MV-4-11 (cell line): ENCODE measurements at regions not wholly inside any gene's neighbourhood (a gene's known extent, or its start where the extent isn't known, plus 50 kb on each side); places are given as distances from the start of the nearest gene placed in this dataset.

Experiments
- DNase-seq: peaks from one replicate; lab custom pipeline; 2025; lab: John Stamatoyannopoulos, UW

DNA sequence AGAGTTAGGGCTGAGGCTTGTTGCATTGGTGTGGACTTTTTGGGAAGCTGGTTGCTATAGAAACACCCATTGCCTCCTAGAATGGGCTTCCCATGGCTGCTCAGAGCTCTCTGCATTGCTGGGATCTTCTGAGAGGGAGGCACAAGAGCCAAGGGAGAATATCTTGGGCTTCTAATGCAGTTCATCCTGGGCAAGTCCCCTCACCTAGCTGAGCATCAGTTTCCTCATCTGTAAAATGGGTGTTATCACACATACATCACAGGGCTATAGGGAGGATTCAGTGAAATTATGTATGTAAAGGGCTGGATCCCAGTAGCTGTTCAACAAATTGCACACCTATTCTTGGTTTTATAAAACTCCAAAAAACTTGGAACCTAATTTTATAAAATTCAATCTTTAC, 106.1 kb upstream of the ALDH1B1 start:
- DNase-seq = no peak

DNA sequence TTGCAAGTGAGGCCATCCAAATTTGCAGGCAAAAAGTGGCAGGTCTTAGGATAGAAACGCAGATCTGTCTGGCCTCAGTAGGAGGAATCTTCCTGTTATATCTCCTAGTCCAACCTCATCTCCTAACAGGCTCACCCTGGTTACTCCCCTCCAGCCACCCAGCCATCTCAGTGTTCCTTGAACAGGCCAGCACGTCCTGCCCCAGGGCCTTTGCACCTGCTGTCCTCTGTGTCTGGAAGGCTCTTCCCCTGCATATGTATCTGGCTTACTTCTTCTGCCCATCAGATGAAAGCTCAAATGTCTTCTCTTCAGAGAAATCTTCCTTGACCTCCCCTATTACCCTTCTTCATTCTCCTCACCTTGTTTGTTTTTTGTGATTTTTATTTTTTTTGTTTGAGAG, 107.3 kb upstream of the ALDH1B1 start:
- no peak for DNase-seq

DNA sequence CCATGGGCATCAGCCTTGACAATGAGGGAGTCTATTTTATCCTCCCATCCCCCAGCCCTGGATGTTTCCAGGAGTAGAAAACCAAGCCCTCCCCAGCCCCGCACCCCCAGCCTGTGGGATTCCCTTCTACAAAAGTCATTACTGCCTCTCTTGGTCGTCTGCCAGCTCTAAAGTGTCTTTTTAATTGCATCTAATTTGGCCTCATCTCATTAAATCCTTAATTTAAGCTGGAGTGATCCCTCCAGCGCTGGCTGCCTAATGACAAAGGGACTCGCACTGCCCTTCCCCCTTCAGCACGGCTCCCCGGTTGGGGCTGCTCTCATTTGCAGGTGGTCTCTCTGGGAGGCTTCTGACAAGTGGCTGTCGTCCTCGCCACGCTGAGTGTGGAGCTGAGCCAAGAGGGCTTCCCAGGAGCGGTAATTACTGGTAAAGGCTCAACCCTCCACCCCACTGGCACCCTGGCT, 107.9 kb upstream of the ALDH1B1 start:
- DNase-seq = no peak

DNA sequence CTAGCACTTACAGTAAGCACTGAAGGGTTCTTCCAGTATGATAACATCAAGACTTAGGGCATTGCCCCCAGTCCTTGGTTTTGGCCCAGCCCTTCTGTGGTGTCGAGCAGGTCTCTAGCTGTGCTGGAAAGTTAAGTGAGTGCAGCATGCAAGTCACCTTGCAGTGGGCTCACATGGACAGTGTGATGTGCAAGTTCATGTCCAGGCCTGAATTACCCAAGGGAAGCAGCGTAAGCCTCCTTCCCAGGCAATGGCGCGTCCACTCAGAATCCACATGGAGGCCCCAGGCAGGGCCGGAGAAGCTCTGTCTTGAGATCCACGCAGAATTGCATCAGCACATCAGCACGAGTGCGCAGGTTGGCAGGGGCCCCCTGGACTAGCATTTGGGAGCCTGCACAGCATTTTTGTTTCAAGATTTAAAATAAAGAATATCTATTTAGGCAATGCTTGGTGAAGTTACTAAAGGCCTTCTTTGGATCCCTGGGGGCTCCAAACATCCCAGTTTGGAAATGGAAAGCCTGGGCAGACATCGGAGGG, 108.4 kb upstream of the ALDH1B1 start:
- DNase-seq = no peak

DNA sequence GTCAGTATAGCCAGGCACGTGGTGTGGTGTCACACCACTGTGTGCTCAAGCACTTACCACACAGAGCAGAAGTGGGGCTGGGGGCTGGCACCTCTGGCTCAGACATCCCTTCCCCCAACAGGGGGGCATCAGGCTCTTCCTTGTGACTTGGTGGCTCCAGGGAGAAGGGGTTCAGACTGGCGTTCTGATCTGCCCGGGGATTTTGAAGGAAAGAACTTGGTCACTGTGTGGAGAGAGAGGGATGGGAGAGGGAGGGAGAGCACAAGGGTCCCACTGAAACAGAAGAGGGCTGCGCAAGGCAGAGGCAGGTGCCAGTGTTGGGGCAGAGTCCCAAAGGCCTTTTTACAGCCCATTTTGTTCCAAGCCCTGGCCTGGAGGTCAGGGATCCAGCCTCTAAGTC, 109.7 kb upstream of the ALDH1B1 start:
- DNase-seq = no peak

DNA sequence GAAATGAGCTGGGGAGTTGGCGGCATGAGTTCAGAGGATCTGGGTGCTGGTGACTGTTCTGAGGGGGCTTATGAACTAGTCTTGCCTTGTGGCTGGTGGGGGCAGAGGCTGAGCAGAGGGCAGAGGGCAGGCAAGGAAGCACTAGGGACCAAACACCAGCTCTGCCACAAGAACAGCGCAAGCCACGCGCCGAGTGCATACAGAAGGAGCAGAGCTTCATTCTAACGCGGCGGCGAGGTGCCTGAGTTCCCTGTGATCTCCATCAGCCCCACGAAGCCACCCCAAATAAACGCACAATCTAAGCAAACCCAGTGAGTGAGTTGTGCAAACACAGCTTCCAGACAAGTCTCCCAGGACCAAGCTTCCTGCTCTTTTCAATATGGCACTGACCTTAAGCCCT, 110.6 kb upstream of the ALDH1B1 start:
- no peak for DNase-seq

DNA sequence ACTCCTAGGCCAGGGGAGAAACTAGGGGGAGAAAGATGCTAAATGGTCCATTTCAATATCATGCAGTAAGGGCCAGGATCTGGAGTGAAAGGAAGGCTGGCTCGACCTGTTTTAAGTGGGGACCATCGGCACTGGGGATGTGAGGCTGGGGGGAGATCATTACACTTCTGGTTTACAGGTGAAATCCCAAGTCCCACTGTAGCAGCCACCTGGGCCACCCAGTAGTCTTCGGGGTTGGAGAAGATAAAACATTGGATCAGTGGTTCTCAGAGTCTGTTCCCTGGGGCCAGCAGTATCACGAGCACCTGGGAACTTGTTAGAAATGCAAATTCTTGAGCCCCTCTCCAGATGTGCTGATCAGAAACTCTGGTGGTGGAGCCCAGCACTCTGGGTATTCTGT, 111.3 kb upstream of the ALDH1B1 start:
- no peak for DNase-seq

DNA sequence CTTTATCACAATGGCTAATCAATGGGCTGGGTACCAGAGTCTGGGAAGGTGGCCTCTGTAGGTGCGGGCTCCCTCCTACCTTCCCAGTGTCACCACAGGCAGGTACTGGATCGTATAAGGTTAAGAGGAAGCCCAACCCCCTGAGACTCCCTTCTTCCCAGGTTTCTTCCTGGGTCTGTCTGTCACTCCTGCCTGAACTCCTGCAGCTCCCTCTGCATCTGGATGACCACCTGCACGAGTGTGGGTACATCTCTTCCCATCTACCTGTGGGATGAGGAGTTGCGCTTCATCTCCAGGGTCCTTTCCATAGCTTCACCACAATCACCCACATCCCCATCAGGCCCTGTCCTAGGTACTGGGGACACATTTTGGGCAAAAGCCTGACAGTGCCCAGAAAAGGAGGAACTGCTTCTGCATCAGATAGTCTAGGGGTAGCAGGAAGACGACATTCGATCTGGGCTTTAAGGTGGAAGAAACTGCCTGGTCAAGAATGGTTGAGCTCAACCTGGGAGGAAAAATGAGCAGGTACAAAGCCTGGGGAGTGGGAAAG, 112.2 kb upstream of the ALDH1B1 start:
- DNase-seq = no peak

DNA sequence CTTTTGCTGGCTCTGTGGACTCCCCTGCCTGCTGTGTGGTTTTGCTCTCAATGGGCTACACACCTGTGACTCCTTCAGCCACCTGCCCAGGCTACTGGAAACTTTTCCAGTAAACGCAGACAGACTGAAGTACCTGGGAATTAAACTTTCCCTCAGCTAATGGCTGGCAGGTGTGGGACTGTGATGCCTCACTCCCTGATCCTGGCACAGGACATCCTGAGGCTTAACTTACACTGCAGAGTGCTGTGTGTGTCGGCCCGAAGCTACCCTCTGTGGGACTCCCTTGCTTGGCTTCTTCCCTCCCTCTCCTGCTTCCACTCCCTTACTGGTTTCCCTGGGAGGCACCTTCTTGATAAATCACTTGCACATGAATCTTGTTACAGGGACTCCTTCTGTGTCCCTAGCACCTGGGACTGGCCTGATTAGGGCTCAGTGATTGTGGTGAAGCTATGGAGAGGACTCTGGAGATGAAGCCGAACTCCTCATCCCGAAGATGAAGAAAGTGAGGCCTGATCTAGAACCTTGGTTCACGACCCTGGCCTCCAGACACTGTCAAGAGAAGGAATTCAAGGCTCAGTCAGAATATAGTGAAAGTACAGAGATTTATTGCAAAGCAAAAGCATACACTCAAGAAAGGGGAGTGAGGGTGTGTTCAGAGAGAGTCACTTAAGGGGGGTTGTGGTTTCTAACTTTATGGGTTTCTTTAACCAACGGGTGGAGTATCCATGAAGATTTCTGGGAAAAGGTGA, 113.4 kb upstream of the ALDH1B1 start:
- DNase-seq = no peak

DNA sequence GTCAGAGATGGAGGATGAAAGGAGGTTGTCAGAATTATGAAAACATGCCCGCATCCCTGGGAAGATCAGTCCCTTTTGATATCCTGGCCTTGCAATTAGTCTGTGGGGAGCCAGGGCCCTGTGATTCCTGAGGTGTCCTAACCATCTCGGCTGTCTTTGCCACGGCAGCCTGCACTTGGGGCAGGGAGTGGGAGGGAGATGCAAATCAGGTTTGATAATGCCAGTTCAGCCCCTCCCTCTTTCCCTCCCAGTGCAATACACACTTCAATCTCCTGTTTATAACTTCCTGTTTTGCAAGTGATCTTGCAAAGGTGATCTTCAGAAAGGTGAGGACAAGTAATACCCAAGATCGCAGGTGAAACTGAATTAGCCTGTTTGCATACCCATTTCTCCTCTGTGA, 114.0 kb upstream of the ALDH1B1 start:
- no peak for DNase-seq

DNA sequence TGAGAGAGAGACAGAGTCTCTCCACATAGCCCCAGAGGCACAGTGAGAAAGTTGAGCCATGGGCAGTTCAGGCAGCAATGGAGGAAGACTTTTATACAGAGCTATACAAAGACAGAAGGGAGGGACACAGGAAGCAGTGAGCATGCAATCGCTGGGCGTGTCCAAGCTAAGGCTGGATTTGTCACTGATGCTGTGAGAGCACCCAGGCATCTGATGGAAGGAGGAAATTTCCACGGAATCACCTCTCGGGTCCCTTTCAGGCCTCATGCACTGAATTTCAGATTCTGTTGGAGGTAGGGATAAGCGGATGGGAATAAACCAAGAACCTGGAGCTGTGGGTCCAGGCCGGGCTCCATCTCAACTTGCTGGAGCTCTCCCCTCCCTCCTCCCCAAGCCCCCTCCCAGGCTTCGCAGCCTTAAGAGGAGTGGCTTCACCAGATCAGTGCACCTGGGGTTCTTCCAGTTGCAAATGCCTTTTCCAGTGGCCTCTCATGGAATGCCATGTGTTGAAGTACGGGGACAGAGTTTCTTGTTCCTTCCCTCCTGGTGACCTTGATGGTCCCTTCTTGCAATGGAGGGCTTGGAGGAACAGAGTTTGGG, 114.8 kb upstream of the ALDH1B1 start:
- DNase-seq = no peak

DNA sequence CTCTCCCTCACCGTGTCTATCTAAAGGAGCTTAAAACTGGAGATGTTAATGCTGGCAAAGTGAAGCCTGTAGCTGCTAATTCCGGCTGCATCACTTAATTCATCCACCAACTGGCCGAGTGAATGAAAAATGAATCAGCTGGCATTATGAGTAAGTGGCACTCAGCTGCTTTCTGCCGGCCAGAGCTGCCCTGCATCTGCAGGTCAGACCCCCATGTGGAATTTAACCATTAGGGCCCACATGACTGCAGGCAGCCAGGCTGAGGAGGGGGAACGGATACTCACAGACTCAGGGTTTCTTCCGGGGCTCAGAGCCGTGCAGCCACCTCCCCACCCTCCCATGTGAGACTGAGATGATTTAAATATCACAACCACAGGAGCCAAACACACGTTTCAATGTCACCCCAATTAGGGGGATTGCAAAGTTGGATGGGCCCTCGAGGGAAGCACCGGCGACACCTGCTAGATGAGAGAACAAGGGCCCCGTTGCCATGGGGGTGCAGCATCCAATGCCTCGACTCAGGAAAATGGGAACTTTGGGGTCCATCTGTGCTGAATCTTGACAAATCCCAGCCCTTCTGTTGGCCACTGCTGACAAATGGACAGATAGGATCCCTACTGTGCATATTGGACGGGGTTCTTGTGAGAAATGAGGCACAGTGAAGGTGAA, 115.6 kb upstream of the ALDH1B1 start:
- DNase-seq = no peak

DNA sequence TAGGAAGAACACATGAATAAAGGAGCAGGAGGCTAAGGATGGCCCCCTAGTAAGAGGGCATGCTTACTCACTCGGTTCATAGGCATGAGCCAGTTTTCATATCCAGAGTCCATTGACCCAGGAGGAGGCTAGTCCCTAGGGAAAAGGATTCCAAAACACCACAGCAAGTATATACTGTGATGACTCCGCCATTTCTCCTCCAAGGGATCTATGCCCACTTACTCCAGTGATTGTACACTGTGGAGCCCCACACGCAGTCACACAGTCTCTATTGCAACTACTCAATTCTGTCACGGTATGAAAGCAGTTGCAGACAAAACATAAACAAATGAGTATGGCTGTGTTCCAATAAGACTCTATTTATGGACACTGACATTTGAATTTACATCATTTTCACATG, 117.7 kb upstream of the ALDH1B1 start:
- DNase-seq = no peak

DNA sequence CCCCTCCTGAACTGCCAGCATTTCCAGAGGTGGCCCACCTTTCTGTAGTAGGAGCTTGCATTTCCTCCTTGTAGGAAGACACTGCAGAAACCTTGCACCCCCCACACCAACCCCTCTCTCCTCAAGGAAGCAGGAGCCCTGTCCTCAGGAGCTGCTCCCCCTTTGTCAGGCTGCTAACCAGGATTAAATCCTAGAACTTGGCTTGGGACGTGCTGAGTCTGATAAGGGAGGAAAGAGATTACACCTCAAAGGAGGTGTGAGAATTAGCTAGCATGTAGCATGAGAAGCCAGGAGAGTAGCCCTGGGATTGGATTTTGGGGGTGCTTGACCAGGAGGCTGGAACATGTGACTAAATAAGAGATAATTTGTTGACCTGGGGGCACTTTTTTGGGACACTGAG, 119.8 kb upstream of the ALDH1B1 start:
- no peak for DNase-seq

DNA sequence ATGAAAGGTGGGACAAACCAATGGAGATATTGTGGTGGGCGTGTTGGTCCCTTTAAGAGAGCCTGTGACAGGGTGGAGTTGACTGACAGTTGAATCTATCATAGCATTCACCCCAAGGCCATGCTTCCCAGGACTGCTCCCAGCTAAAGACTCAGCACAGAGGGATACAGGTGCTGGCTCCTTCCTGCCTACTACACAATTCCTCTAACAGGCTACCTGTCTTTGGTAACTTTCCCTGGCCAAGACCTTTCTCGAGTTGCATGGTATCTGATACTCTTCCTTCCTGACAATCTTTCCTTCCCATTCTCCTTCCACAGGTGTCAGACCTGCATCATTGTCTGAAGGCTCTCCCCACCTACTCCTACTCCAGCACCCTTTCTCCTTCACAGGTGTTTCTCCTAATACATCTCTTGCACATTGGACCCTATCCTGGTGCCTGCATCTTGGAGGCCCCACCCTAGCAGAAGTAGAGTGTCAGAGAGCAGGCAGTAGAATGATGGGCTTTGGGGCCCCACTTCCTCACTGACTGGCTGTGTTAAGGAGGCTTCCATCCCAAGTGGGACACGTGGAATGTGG, 120.7 kb upstream of the ALDH1B1 start:
- DNase-seq = no peak

DNA sequence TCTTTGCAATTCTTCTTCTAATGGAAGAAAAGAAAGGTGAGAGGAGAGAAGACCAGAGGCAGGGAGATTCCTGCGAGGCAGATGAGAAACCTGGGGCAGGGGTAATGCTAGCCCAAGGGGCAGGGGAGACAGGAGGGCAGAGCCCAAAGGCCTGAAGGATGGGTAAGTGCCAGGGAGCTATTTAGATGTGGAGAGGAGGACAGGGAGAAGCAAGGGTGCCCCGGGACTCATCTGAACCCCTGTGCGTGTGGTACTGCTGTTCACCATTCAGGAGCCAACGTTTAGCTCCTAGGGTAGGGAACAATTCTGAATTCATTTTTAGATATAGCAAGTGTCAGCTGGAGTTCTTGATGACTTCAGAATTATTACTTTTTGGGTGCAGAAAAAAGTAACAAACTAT, 122.7 kb upstream of the ALDH1B1 start:
- no peak for DNase-seq

DNA sequence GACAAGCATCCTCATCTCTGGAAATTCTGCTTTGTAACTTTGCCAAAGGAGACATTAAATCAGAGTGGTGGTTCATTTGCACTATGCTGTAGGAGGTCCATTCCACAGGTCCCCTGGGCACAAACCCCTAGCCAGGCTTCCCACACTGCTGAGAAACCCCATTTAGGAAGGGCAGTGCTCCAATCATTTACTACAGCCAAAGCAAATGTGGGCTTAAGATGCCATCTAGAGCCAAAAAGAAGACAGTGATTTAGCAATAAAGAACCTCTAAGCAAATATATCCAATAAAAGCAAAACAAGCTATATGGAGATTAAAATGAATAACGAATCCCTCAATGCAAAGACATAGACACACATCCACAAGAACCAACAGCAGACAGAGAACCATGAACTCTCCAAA, 129.0 kb upstream of the ALDH1B1 start:
- DNase-seq = peak; percentile 25

DNA sequence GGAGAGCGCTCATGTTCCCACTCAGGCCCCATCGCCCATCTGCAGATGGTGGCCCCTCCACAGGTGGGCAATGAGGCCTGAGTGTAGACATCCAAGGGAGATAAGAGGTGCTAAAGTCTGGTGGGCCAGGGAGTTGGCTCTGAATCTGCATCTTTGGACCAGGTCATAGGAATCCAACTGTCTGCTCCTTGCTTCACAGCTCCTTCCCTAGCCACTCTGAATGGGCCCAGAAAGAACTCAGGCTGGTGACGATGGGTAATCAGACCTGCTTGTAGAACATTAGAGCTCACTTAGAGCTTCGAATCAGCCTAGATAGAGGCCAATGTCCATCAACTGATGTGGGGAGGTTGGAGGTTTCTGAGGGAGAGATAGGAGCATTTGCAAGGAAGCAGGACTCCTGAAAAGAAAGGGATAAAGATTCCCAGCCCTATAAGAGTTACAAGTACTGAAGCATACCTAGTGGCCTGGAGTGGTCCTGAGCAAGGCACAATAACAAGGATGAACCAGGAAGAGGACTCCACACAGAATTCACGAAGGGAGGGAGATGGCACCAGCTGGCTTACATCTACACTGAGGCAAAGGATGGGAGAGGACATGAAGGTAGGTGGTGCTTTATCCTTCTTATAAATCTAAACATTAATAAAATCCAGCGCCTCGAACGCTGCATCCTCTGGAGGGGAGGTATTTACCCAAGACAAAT, 132.8 kb upstream of the ALDH1B1 start:
- DNase-seq = no peak

DNA sequence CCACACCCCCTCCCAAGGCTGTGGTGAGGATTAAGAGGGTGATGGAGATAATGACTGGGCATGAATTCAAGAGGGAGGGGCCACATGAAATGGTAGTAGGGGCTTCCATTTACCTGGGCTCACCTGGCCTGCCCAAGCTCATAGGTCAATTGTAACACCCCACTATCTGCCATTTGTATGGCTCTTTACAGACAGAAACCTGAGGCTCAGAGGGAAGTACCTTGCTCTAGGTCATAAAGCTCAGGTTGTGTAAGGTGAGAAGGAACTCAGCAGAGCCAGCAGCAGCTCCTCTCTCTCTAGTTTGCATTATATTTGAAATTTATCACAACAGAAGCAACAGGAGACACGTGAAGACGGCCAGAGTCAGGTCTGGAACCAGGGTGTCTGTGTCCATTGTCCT, 133.4 kb upstream of the ALDH1B1 start:
- no peak for DNase-seq

DNA sequence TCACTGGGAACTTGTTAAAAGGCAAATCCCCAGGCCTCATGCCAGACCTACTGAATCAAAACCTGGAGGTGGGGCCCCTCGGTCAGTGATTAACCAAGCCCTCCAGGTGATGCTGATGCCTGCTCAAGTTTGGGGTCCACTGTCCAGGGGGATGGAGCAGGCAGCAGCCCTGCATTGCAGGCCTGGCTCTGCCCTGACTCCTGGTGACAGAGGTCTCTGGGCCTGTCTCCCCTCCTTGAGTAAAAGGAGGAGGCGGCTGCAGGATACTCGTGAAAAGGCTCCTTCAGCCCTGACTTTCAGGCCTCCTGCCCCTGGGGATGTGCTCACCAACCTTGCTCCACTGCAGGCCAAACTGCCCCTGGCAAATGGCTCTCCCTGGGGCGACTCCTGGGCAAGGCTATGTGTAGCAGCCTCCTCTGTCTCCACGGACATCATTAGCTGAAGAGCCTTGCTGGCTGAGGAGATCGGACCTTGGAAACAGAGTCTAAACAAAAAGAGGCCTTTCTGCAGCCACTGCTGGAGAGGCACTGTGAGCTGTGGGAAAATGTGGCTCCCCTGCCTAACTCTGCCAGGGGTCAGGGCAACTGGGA, 134.8 kb upstream of the ALDH1B1 start:
- DNase-seq = no peak

DNA sequence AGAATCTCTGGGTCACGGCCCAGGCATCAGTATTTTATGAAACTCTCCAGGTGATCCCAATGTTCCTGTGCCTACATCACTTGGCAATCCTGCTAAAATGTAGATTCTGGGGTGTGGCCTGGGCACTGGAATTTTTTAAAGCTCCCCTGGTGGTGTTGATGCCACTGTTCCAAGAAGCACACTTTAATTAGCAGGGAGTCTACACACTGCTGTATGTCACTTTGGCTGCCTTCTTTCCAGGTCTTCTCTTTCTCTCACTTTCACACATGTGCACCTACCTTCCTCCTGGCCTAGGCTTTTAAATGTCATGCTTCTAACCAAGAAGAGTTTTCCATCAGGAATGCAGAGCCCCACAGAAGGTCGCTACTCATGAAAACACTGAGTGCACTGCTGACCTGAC, 136.0 kb upstream of the ALDH1B1 start:
- no peak for DNase-seq

DNA sequence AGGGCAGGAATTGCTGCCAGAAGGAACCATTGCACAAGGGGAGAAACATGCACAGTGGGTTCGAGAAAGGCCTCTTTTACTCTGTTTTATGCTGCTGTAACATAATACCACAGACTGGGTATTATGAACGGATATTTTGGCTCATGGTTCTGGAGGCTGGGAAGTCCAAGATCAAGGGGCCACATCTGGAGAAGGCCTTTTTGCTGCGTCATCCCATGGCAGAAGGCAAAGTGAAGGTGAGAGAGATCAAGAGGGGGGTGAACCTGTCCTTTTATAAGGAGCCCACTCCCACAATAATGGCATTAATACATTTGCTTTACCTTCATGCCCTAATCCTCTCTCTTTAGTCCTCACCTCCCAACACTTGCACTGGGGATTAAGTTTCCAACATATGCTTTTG, 136.9 kb upstream of the ALDH1B1 start:
- no peak for DNase-seq
